ENCODE measurements at regions not wholly inside any gene's neighbourhood (a gene's known extent, or its start where the extent isn't known, plus 50 kb on each side); places are given as distances from the start of the nearest gene placed in this dataset.

GRCh38 chr1:195325181-195325580 is 1283.1 kb downstream of the KCNT2 start:
- ChIA-PET CTCF (no interaction called here), POLR2A (no interaction called here)
- no peak for DNase-seq
- Mint-ChIP-seq H3K4me1 (no peaks in the 10 kb centered on the region), H3K36me3 (ENCODE audit: low read depth) (no peaks in the 10 kb centered on the region), H3K27ac (no peak overlapping the region), H3K27me3 (no peaks in the 10 kb centered on the region), H3K4me3 (no peak overlapping the region), H3K9me3 (no peaks in the 10 kb centered on the region)

- H3K9me3 Mint-ChIP-seq: peaks cover 4% of the 10 kb centered on the region
- H3K36me3 Mint-ChIP-seq (ENCODE audit: low read depth): no peaks in the 10 kb centered on the region
Measured at GRCh38 chr1:195306281-195306680, 1302.0 kb downstream of the KCNT2 start.

GRCh38 chr1:195294911-195295310 is 1313.3 kb downstream of the KCNT2 start:
- no peaks in the 10 kb centered on the region for H3K27me3 Mint-ChIP-seq
- H3K36me3 Mint-ChIP-seq (ENCODE audit: low read depth): no peaks in the 10 kb centered on the region
- CTCF ChIA-PET: interaction anchor here (0.6 kb wide), 1 partner anchor 287 kb away, joined by 3 read pairs; no protein-coding TSS in a partner anchor
- no peaks in the 10 kb centered on the region for H3K4me1 Mint-ChIP-seq
- H3K27ac Mint-ChIP-seq: no peak overlapping the region
- POLR2A ChIA-PET: no interaction called here
- no peaks in the 10 kb centered on the region for H3K9me3 Mint-ChIP-seq
- DNase-seq: no peak
- H3K4me3 Mint-ChIP-seq: no peak overlapping the region

More at GRCh38 chr1:195306281-195306680, 1302.0 kb downstream of the KCNT2 start:
- ChIA-PET CTCF (no interaction called here), POLR2A (no interaction called here)
- H3K4me3 Mint-ChIP-seq: no peak overlapping the region
- DNase-seq: no peak
- H3K4me1 Mint-ChIP-seq: no peaks in the 10 kb centered on the region
- H3K27ac Mint-ChIP-seq: no peak overlapping the region
- H3K27me3 Mint-ChIP-seq: no peaks in the 10 kb centered on the region

GRCh38 chr1:195278644-195279043 is 1329.6 kb downstream of the KCNT2 start:
- H3K4me1 Mint-ChIP-seq: no peaks in the 10 kb centered on the region
- CTCF ChIA-PET: no interaction called here
- no peaks in the 10 kb centered on the region for H3K27me3 Mint-ChIP-seq
- no peaks in the 10 kb centered on the region for H3K36me3 Mint-ChIP-seq (ENCODE audit: low read depth)
- no peak overlapping the region for H3K27ac Mint-ChIP-seq
- DNase-seq: no peak
- H3K9me3 Mint-ChIP-seq: no peaks in the 10 kb centered on the region
- POLR2A ChIA-PET: no interaction called here
- no peak overlapping the region for H3K4me3 Mint-ChIP-seq

- no peaks in the 10 kb centered on the region for H3K36me3 Mint-ChIP-seq (ENCODE audit: low read depth)
- H3K27ac Mint-ChIP-seq: no peak overlapping the region
- no peak overlapping the region for H3K4me3 Mint-ChIP-seq
- no peaks in the 10 kb centered on the region for H3K4me1 Mint-ChIP-seq
- ChIA-PET POLR2A (no interaction called here), CTCF (no interaction called here)
- H3K9me3 Mint-ChIP-seq: no peaks in the 10 kb centered on the region
- H3K27me3 Mint-ChIP-seq: no peaks in the 10 kb centered on the region
- DNase-seq: no peak
Measured at GRCh38 chr1:195275710-195276109, 1332.5 kb downstream of the KCNT2 start.

GRCh38 chr1:195251900-195252299 is 1356.3 kb downstream of the KCNT2 start:
- ChIA-PET POLR2A (no interaction called here), CTCF (no interaction called here)
- Mint-ChIP-seq H3K4me1 (no peaks in the 10 kb centered on the region), H3K36me3 (ENCODE audit: low read depth) (no peaks in the 10 kb centered on the region), H3K27me3 (no peaks in the 10 kb centered on the region), H3K27ac (no peak overlapping the region), H3K4me3 (no peak overlapping the region), H3K9me3 (peaks cover 2% of the 10 kb centered on the region)
- no peak for DNase-seq

GRCh38 chr1:195243492-195243891 is 1364.7 kb downstream of the KCNT2 start:
- no peaks in the 10 kb centered on the region for H3K36me3 Mint-ChIP-seq (ENCODE audit: low read depth)
- ChIA-PET POLR2A (no interaction called here), CTCF (no interaction called here)
- no peaks in the 10 kb centered on the region for H3K4me1 Mint-ChIP-seq
- H3K27ac Mint-ChIP-seq: no peak overlapping the region
- DNase-seq: no peak
- H3K4me3 Mint-ChIP-seq: no peak overlapping the region
- no peaks in the 10 kb centered on the region for H3K27me3 Mint-ChIP-seq
- peaks cover 2% of the 10 kb centered on the region for H3K9me3 Mint-ChIP-seq

GRCh38 chr1:195241066-195241465 is 1367.2 kb downstream of the KCNT2 start:
- ChIA-PET CTCF (interaction anchor here (0.5 kb wide), 1 partner anchor 91 kb away, joined by 3 read pairs; no protein-coding TSS in a partner anchor), POLR2A (no interaction called here)

GRCh38 chr1:195238313-195238712 is 1369.9 kb downstream of the KCNT2 start:
- ChIA-PET CTCF (no interaction called here), POLR2A (no interaction called here)
- no peak for DNase-seq
- Mint-ChIP-seq H3K4me3 (no peak overlapping the region), H3K4me1 (no peaks in the 10 kb centered on the region), H3K36me3 (ENCODE audit: low read depth) (no peaks in the 10 kb centered on the region), H3K27me3 (no peaks in the 10 kb centered on the region), H3K9me3 (no peaks in the 10 kb centered on the region), H3K27ac (no peak overlapping the region)

More at GRCh38 chr1:195241066-195241465, 1367.2 kb downstream of the KCNT2 start:
- Mint-ChIP-seq H3K36me3 (ENCODE audit: low read depth) (no peaks in the 10 kb centered on the region), H3K27ac (no peak overlapping the region), H3K4me1 (no peaks in the 10 kb centered on the region), H3K27me3 (no peaks in the 10 kb centered on the region), H3K9me3 (no peaks in the 10 kb centered on the region), H3K4me3 (no peak overlapping the region)
- no peak for DNase-seq

GRCh38 chr1:195236991-195237889 is 1371.0 kb downstream of the KCNT2 start:
- H3K4me3 Mint-ChIP-seq: no peak overlapping the region
- ChIA-PET CTCF (no interaction called here), POLR2A (no interaction called here)
- H3K4me1 Mint-ChIP-seq: no peaks in the 10 kb centered on the region
- no peak for DNase-seq
- H3K27ac Mint-ChIP-seq: no peak overlapping the region
- no peaks in the 10 kb centered on the region for H3K27me3 Mint-ChIP-seq
- H3K9me3 Mint-ChIP-seq: no peaks in the 10 kb centered on the region
- no peaks in the 10 kb centered on the region for H3K36me3 Mint-ChIP-seq (ENCODE audit: low read depth)

- Mint-ChIP-seq H3K4me1 (no peaks in the 10 kb centered on the region), H3K9me3 (peaks cover 2% of the 10 kb centered on the region), H3K27ac (no peak overlapping the region), H3K36me3 (ENCODE audit: low read depth) (no peaks in the 10 kb centered on the region), H3K27me3 (no peaks in the 10 kb centered on the region), H3K4me3 (no peak overlapping the region)
- ChIA-PET POLR2A (no interaction called here), CTCF (no interaction called here)
- DNase-seq: no peak
Measured at GRCh38 chr1:195218428-195219212, 1389.6 kb downstream of the KCNT2 start.

- CTCF ChIA-PET: no interaction called here
- POLR2A ChIA-PET: no interaction called here
- Mint-ChIP-seq H3K27ac (no peak overlapping the region), H3K27me3 (no peaks in the 10 kb centered on the region), H3K4me3 (no peak overlapping the region), H3K36me3 (ENCODE audit: low read depth) (no peaks in the 10 kb centered on the region), H3K4me1 (no peaks in the 10 kb centered on the region), H3K9me3 (no peaks in the 10 kb centered on the region)
- DNase-seq: no peak
Measured at GRCh38 chr1:195202241-195202640, 1406.0 kb downstream of the KCNT2 start.

GRCh38 chr1:195200772-195201171 is 1407.5 kb downstream of the KCNT2 start:
- Mint-ChIP-seq H3K4me3 (no peak overlapping the region), H3K9me3 (no peaks in the 10 kb centered on the region), H3K27me3 (no peaks in the 10 kb centered on the region), H3K4me1 (peaks cover under 1% of the 10 kb centered on the region), H3K36me3 (ENCODE audit: low read depth) (no peaks in the 10 kb centered on the region), H3K27ac (no peak overlapping the region)
- ChIA-PET POLR2A (interaction anchor here (0.7 kb wide), 1 partner anchor 15 kb away, joined by 3 read pairs; no protein-coding TSS in a partner anchor), CTCF (interaction anchor here (0.6 kb wide), 1 partner anchor 34 kb away, joined by 3 read pairs; no protein-coding TSS in a partner anchor)
- no peak for DNase-seq
